ENCODE measurements at regions not wholly inside any gene's neighbourhood (a gene's known extent, or its start where the extent isn't known, plus 50 kb on each side); places are given as distances from the start of the nearest gene placed in this dataset.
"Not testable (repeated sequence)": the region's sequence is repeated elsewhere in the genome, so short reads cannot be mapped to it uniquely, and the experiment has no call there.

DNA sequence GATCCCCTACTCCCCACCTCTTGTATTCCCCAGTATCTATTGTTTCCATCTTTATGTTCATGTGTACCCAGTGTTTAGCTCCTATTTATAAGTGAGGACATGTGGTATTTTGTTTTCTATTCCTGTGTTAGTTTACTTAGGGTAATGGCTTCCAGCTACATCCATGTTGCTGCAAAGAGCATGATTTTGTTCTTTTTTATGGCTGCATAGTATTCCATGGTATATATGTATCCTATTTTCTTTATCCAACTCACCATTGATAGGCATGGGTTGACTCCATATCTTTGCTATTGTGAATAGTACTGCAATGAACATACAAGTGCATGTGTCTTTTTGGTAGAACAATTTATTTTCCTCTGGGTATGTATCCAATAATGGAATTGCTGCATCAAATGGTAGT, 154.6 kb upstream of the POGK start:
- not testable (repeated sequence) for TF ChIP-seq CTCF (IDR thresholded peaks at IDR 0.05; ENCODE audit: insufficient read depth, low read depth, low read length); EZH2 (IDR thresholded peaks at IDR 0.05; ENCODE audit: insufficient read depth, low read length)
